ENCODE measurements at regions not wholly inside any gene's neighbourhood (a gene's known extent, or its start where the extent isn't known, plus 50 kb on each side); places are given as distances from the start of the nearest gene placed in this dataset.
A peak's percentile ranks its signal among the peaks of the same experiment; 100 is the strongest.
"Not testable (repeated sequence)": the region's sequence is repeated elsewhere in the genome, so short reads cannot be mapped to it uniquely, and the experiment has no call there.

- H3K36me3 ChIP-seq (ENCODE audit: low read depth) = no peaks in the 10 kb centered on the region
- peaks cover 3% of the 10 kb centered on the region for H3K4me1 ChIP-seq (ENCODE audit: low read depth)
- H3K4me3 ChIP-seq = no peak overlapping the region
- no peak for DNase-seq
- intact Hi-C loops (cut with DNase I, micrococcal nuclease) = no loop called here
- ATAC-seq = no peak
- TF ChIP-seq, protein P1, sequence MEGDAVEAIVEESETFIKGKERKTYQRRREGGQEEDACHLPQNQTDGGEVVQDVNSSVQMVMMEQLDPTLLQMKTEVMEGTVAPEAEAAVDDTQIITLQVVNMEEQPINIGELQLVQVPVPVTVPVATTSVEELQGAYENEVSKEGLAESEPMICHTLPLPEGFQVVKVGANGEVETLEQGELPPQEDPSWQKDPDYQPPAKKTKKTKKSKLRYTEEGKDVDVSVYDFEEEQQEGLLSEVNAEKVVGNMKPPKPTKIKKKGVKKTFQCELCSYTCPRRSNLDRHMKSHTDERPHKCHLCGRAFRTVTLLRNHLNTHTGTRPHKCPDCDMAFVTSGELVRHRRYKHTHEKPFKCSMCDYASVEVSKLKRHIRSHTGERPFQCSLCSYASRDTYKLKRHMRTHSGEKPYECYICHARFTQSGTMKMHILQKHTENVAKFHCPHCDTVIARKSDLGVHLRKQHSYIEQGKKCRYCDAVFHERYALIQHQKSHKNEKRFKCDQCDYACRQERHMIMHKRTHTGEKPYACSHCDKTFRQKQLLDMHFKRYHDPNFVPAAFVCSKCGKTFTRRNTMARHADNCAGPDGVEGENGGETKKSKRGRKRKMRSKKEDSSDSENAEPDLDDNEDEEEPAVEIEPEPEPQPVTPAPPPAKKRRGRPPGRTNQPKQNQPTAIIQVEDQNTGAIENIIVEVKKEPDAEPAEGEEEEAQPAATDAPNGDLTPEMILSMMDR (IDR thresholded peaks at IDR 0.05) = no peak
- H3K9me3 ChIP-seq = no peaks in the 10 kb centered on the region
Measured at GRCh38 chr6:119497988-119498727, 148.6 kb upstream of the MAN1A1 start.

DNA sequence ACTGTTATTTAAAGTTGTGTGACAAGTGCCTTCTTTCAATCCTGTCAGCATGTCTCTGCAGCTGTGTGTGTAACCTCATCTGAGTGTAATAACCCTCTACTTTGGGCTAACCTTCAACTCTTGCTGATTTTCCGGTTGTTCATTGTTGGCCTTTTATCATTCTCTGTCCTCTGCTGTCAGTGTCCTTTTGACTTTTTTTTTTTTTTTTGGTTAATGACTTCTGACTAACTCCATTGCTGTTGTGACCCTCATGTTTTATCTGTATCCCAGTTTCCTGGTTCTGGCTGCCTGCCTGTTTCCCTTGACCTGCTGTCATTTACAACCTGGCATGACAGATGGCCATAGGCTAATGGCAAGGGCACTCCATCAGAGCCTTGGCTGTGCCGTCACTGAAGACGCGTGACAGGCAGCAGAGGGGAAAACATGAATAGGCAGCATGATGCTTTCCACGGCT is 145.7 kb upstream of the MAN1A1 start:
- Histone ChIP-seq H3K4me3 (no peak overlapping the region), H3K4me1 (ENCODE audit: low read depth) (peaks cover 3% of the 10 kb centered on the region), H3K36me3 (ENCODE audit: low read depth) (no peaks in the 10 kb centered on the region), H3K9me3 (no peaks in the 10 kb centered on the region)
- DNase-seq (peak; percentile 69 to 74 (median 74)), ATAC-seq (peak; percentile 94)
- TF ChIP-seq, protein P1 (IDR thresholded peaks at IDR 0.05) = no peak
- intact Hi-C loops (cut with DNase I, micrococcal nuclease) = no loop called here

- DNase-seq (peak in 1 of 3 donors; percentile 23), ATAC-seq (peak; percentile 70)
- intact Hi-C loops (cut with DNase I, micrococcal nuclease) = no loop called here
- no peaks in the 10 kb centered on the region for H3K9me3 ChIP-seq
- no peaks in the 10 kb centered on the region for H3K36me3 ChIP-seq (ENCODE audit: low read depth)
- TF ChIP-seq, protein P1 (IDR thresholded peaks at IDR 0.05) = no peak
- no peak overlapping the region for H3K4me3 ChIP-seq
- peaks cover 3% of the 10 kb centered on the region for H3K4me1 ChIP-seq (ENCODE audit: low read depth)
Measured at GRCh38 chr6:119493980-119494379, 144.4 kb upstream of the MAN1A1 start.

DNA sequence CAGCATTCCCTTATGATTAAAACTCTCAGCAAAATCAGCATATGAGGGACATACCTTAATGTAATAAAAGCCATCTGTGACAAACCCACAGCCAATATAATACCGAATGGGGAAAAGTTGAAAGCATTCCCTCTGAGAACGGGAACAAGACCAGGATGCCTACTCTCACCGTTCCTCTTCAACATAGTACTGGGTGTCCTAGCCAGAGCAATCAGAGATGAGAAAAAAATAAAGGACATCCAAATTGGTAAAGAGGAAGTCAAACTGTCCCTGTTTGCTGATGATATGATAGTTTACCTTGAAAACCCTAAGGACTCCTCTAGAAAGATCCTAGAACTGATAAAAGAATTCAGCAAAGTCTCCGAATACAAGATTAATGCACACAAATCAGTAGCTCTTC is 141.6 kb upstream of the MAN1A1 start:
- H3K36me3 ChIP-seq (ENCODE audit: low read depth); ATAC-seq; H3K9me3 ChIP-seq; DNase-seq; intact Hi-C loops (cut with DNase I, micrococcal nuclease); H3K4me3 ChIP-seq; H3K4me1 ChIP-seq (ENCODE audit: low read depth): not testable (repeated sequence)

GRCh38 chr6:119490050-119490449 is 140.5 kb upstream of the MAN1A1 start:
- H3K36me3 ChIP-seq (ENCODE audit: low read depth); ATAC-seq; H3K4me1 ChIP-seq (ENCODE audit: low read depth); intact Hi-C loops (cut with DNase I, micrococcal nuclease); H3K4me3 ChIP-seq; H3K9me3 ChIP-seq; DNase-seq: not testable (repeated sequence)

DNA sequence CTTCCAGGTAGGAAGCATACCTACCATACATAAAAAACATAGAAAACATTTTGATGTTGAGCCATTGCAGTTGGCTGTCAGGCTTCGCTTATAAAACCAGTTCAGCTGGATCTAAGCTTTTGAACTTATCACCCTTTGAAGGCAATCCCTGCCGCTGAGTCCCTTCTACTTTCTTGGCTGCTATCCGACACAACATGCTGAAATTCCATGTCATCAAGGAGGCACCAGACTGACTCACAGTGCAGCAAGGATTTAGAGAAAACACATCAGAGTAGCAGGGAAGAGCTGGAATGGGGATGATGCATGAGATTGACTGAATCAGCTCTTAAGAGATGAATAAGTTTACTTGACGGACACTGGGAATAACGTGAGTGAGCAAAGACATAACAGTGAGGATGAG is 135.0 kb upstream of the MAN1A1 start:
- intact Hi-C loops (cut with DNase I, micrococcal nuclease) = no loop called here
- no peak overlapping the region for H3K4me3 ChIP-seq
- DNase-seq = no peak
- no peaks in the 10 kb centered on the region for H3K36me3 ChIP-seq (ENCODE audit: low read depth)
- H3K9me3 ChIP-seq = no peaks in the 10 kb centered on the region
- TF ChIP-seq, protein P1 (IDR thresholded peaks at IDR 0.05) = no peak
- peaks cover 18% of the 10 kb centered on the region for H3K4me1 ChIP-seq (ENCODE audit: low read depth)
- ATAC-seq = peak; percentile 8
